NCI-H146 (cell line): ENCODE measurements at regions not wholly inside any gene's neighbourhood (a gene's known extent, or its start where the extent isn't known, plus 50 kb on each side); places are given as distances from the start of the nearest gene placed in this dataset.

Source experiments
- DNase-seq: peaks from one replicate; lab custom pipeline; 2025; lab: John Stamatoyannopoulos, UW

- DNase-seq: no peak
Observed at GRCh38 chr1:116819081-116819480, 64.9 kb downstream of the CD2 start.

DNA sequence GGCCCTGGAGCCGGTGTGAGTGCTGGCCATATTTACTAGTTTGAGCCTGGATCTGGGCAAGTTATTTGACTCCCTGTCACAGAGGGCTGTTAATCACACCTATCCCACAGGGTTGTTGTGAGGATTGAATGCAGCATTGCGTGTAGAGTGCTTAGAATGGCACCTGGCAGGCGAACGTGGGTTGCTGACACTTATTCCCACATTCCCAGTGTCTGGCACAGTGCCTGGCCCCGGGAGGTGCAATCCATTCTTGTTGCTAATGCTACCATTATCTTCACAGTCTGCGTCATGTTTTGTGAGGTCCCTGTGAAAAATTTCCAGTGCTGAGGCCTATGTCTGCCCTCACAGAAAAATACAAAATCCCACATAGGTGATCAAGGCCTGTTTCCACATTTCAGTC lies 66.1 kb downstream of the CD2 start:
- no peak for DNase-seq

GRCh38 chr1:116821763-116822162 lies 67.5 kb downstream of the CD2 start:
- DNase-seq: no peak

GRCh38 chr1:116824631-116825206 lies 70.5 kb downstream of the CD2 start:
- DNase-seq: no peak

- no peak for DNase-seq
Observed at GRCh38 chr1:116825207-116825719, 71.0 kb downstream of the CD2 start.

GRCh38 chr1:116825720-116826438 lies 71.6 kb downstream of the CD2 start:
- DNase-seq: no peak

DNA sequence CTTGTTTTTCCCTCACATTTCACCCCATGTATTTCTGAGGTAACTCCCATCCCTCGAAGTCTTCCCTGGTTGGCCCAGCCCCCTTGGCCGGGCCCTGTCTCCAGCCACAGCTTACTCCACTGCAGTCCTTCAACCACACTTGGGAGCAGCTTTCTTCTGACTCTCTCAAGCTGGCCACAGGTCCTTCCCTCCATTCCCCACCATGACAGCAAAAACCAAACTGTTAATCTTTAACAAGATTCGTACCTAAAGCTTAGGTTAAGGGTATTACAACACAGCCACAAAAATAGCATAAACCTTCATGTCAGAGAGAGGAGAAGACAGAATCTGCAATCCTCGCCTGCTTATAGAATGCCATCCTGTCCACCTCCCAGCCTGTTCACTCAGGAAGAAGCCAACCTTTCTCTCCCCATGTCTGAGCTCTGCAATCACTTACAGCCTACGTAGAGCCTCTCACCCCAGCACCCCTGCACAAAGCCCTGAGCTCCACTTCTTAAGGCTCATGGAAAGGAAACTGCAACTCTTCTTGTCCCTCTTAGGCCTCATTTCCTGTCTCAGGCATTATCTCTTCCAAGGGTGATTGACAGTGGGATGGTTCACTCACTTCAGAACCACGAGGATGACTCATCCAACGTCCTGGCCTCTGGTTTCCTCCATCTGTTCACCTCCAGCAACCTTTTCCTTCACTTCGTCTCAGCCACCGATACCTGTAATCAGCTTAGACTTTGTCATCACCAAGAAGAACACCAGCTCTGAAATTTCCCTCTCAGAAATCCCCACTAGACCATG lies 72.8 kb downstream of the CD2 start:
- DNase-seq: no peak

DNA sequence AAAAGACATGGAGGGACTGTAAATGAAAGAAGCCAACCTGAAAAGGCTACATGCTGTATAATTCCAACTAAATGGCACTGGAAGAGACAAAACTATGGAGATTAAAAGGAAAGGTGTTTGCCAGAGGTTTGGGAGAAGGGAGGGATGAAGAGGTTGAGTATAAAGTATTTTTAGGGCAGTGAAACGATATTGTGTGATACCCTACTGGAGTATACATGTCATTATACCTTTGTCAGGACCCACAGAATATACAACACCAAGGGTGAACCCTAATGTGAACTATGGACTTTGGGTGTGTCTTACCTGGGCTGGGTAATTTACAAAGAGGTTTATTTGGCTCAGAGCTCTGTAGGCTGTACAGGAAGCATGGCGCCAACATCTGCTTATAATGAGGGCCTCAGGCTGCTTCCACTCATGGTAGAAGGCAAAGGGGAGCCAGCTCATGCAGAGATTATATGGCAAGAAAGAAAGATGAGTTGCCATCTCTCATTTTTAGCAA lies 73.4 kb downstream of the CD2 start:
- no peak for DNase-seq

DNA sequence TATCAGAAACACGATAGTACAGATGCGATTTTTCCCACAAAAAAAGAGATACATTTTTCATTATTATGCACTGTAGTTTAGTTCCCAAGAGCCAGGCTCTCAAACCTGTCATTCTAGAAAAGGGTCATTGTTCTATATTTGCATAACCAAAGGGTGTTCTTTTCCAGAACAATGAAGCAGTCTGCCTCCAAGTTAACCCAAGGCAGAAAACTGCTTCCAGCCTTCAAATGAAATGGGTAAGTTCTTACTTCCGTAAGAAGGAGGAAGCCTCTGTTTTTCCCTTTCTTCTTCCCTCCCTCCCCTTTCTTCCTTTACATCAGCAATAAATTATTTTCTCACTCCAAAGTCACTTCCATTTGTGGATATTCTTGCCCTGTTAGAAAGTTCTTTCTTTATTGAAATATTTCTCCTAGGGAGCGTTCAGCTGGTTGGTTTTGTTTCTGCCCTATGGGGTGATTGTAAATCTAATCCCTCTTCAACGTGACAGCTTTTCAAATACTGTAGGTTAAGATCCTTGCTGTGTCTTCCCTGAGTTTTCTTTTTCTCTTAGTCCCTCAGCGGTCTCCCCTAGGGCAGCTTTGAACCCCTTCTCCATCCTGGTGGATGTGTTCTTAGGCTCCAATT lies 77.3 kb upstream of the PTGFRN start:
- no peak for DNase-seq

- no peak for DNase-seq
Observed at GRCh38 chr1:116832932-116833578, 76.7 kb upstream of the PTGFRN start.

DNA sequence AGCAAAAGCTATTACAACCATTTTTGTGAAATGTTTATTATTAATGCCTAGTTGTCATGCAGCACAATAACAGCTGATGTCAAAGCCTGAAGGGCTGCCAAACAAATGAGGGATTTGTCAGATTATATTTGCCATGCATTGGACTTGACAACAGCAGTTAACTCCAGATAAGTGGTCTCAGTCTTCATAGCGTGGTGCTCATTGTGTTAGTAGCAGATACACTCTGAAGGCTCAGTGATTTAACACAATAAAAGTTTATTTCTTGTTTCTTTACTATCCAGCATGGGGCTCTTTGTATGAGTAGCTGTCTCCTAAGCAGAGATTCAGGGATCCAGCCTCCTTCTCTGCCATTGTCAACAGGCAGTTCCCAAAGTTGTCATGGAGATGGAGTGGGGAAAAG lies 76.0 kb upstream of the PTGFRN start:
- DNase-seq: no peak

DNA sequence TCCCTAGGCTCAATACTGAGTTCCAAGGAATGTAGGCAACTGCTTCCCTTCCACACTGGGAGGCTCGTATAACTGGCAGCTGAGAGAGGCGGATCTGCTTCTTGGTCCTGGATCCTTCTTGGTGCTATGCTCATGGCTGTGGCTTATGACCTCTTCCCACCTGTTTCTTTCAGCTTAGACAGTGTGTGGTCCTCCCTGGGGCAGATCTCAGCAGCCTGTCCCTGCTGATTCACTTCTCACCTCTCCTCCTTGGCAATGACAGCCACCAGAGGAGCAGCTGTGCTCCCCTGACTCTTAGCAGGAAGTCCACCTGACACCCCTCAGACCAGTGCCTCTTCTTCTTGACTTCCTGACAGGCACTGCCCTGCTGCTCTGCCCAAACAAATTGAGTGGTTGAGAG lies 75.1 kb upstream of the PTGFRN start:
- no peak for DNase-seq

DNA sequence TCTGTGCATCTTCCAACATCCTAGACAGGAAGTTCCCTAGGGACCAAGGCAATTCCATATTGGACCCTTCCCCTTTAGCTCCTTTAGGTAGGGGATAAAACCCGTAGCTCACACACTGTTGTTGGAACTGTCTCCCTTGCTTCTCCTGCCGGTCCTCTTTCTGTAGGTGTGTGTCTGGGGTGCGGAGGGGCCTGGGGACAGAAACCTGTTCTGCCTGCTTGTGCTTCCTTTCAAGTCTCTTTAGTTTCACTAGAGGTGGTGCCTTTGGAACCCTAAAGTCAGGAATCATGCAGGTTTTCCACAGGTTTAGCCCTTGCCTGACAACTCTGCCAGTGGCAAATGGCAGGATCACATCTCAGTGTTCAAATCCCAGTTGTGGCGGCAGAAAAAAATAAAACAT lies 74.6 kb upstream of the PTGFRN start:
- no peak for DNase-seq

DNA sequence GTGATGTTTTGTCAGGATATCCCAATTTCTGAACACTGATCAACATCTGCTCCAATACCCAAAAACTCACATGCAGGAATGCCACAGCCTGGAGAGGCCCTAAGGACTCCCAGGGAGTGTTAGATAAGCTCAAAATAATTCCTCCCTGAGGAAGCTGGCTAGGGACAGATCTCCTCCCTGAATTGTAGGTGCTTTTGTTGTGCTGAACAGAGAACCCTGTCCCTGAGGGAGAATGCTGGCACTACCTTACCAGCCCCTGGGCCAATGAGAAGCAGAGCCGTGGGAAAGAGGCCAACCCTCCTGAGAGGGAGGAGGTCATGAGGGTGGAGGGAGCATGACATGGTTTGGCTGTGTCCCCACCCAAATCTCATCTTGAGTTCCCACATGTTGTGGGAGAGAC lies 73.6 kb upstream of the PTGFRN start:
- no peak for DNase-seq

- no peak for DNase-seq
Observed at GRCh38 chr1:116841569-116842344, 68.0 kb upstream of the PTGFRN start.

DNA sequence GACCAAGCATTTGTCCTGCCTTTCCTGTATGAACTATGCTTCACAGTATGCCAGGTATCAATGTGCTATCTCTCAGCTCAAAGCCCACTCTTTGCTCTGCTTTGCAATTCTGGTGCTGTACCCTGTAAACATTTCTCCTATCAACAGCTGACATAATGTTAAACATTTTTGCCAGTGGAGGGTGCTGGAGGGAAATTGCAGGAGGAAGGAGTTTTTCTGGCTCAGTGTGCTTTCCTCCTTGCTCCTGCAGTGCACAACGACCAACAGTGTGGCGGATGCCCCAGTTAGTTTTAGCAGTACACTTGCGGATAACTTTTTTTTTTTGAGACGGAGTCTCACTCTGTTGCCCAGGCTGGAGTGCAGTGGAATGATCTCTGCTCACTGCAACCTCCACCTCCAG lies 67.1 kb upstream of the PTGFRN start:
- no peak for DNase-seq

DNA sequence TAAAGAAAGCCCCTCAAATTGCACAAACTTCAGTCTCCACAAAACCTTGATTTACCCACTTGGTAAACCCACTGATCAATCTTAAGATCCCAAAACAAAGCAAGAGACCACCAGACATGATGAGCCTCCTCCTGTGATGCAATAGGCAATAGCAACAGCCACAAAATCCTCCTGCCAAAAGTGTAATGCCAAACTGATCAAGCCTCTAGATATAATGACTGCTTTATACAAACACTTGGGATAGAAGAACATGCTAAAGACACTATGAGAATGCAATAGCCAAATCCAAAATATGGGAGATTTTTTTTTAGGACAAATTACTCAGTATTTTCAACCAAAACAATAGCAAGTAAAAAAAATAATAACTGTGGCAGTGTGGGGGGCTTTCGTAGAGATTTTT lies 64.9 kb upstream of the PTGFRN start:
- DNase-seq: no peak

DNA sequence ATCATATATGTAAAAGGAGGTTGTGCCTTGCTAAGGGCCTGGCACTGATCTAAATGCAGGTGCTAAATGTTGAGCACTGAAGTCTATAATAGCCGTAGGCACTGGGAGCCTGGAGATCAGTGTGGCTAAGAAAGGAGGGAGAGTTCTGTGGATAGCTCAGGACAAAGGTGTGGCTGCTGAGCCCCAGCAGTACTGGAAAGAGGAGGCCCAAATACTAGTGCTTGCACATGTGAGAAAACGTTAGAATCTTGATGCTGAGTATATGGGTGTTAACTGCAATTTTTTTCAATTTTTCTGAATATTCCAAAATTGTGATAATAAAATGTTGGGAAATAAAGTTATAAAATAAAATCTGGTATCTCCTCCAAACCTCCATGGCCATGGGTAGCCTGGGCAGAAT lies 62.5 kb upstream of the PTGFRN start:
- no peak for DNase-seq

DNA sequence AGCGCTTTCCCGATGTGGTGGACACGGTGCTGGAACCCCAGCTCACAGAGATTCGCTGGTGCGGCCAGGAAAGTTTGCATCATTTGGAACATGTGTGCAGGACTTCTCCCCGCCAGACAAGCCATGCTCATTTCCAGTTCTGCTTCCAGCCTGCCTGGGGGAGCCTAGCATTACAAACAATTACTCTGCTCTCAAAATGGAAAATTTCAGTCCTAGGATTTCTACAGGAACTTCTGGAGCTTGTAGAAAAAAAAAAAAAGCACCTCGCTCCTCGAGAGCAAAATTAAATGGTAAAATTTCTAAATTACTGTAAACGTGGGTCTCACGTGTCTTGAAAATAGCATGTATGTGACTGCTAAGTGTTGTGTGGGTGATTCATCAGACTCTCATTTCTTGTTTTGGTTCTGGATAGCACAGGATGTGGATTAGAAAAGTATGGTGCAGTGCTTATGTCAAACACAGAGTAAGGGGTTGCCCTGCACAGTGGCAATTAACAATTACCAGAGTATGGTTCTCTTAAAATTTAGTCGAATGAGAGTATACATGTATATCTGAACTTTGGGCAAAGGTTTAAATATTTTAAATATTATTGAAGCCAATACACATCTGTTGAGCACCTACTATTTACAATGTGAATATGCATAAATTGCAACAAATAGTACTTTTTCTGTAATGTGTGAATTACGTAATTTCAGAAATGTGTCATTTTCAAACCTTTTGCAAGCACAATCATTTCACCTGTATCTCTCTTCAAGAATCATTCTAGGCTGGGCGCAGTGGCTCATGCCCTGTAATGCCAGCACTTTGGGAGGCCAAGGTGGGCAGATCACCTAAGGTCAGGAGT lies 61.8 kb upstream of the PTGFRN start:
- DNase-seq: no peak

- DNase-seq: no peak
Observed at GRCh38 chr1:116850436-116850835, 59.3 kb upstream of the PTGFRN start.
